ENCODE measurements at regions not wholly inside any gene's neighbourhood (a gene's known extent, or its start where the extent isn't known, plus 50 kb on each side); places are given as distances from the start of the nearest gene placed in this dataset. TPM values are rescaled to one million over a fixed set of nuclear protein-coding genes. Genes with fewer than 3 reads are reported as not detected.

- no peaks in the 10 kb centered on the region for H3K9me3 ChIP-seq (ENCODE audit: low read depth, low read length)
Observed at GRCh38 chr5:130237721-130238120, 333.5 kb downstream of the CHSY3 start.

More at GRCh38 chr5:130237721-130238120, 333.5 kb downstream of the CHSY3 start:
- DNase-seq (ENCODE audit: insufficient read length, low spot score, missing footprints): no peak
- TF ChIP-seq CTCF (IDR thresholded peaks at IDR 0.05; ENCODE audit: extremely low read depth, low read depth, low read length): no peak
- H3K4me2 ChIP-seq (ENCODE audit: insufficient read depth, low read length): no peak overlapping the region
- H3K36me3 ChIP-seq (ENCODE audit: insufficient read depth, low read length): no peaks in the 10 kb centered on the region
- no peak overlapping the region for H3K27ac ChIP-seq (ENCODE audit: low read depth, low read length)
- no peaks in the 10 kb centered on the region for H3K4me1 ChIP-seq (ENCODE audit: insufficient read depth, low read length)
- H2AFZ ChIP-seq (ENCODE audit: low read length): no peak overlapping the region
- no peak overlapping the region for H3K4me3 ChIP-seq (ENCODE audit: insufficient read depth, low read length)
- no peaks in the 10 kb centered on the region for H4K20me1 ChIP-seq (ENCODE audit: insufficient read depth, low read length)
- no peaks in the 10 kb centered on the region for H3K79me2 ChIP-seq (ENCODE audit: insufficient read depth, low read length)
- no peaks in the 10 kb centered on the region for H3K27me3 ChIP-seq (ENCODE audit: insufficient read depth, low read length)

Small RNA genes in the stretch of these regions (small RNA-seq; reads per million reads assigned to genes)
- gene AC113367.2: not detected
- not detected for gene RNU7-53P
